ENCODE measurements at regions not wholly inside any gene's neighbourhood (a gene's known extent, or its start where the extent isn't known, plus 50 kb on each side); places are given as distances from the start of the nearest gene placed in this dataset.
"Not testable (repeated sequence)": the region's sequence is repeated elsewhere in the genome, so short reads cannot be mapped to it uniquely, and the experiment has no call there.

DNA sequence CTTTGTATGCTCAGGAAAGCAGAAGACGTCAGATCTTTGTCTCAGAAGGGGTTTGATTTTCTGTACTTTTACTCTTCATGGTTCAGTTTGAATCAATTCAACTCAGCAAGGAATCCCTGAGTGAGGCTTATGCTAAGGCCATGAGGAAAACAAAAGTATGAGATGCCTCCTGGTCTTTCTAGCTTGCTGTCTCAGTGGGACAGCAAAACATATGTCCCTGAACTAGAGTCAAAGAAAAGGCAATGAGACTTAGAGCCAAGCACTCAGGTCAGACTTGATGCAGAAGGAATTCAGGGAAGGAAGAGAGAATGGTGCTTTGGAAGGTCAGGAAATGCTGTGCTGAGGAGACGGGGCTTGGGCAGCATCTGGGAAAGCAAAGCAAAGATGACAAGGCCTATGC lies 236.2 kb upstream of the SFRP2 start:
- peaks cover 11% of the 10 kb centered on the region for H3K4me1 Mint-ChIP-seq (ENCODE audit: unreplicated experiment)
- H3K9me3 Mint-ChIP-seq (ENCODE audit: unreplicated experiment) = no peaks in the 10 kb centered on the region
- H3K27me3 Mint-ChIP-seq (ENCODE audit: unreplicated experiment) = no peaks in the 10 kb centered on the region
- H3K27ac Mint-ChIP-seq (ENCODE audit: unreplicated experiment) = no peak overlapping the region
- no peak for DNase-seq (ENCODE audit: low spot score)
- H3K4me3 Mint-ChIP-seq (ENCODE audit: unreplicated experiment) = no peak overlapping the region
- TF ChIP-seq, protein P1, sequence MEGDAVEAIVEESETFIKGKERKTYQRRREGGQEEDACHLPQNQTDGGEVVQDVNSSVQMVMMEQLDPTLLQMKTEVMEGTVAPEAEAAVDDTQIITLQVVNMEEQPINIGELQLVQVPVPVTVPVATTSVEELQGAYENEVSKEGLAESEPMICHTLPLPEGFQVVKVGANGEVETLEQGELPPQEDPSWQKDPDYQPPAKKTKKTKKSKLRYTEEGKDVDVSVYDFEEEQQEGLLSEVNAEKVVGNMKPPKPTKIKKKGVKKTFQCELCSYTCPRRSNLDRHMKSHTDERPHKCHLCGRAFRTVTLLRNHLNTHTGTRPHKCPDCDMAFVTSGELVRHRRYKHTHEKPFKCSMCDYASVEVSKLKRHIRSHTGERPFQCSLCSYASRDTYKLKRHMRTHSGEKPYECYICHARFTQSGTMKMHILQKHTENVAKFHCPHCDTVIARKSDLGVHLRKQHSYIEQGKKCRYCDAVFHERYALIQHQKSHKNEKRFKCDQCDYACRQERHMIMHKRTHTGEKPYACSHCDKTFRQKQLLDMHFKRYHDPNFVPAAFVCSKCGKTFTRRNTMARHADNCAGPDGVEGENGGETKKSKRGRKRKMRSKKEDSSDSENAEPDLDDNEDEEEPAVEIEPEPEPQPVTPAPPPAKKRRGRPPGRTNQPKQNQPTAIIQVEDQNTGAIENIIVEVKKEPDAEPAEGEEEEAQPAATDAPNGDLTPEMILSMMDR (IDR thresholded peaks at IDR 0.05; ENCODE audit: unreplicated experiment) = no peak
- H3K36me3 Mint-ChIP-seq (ENCODE audit: low read depth, unreplicated experiment) = no peaks in the 10 kb centered on the region

GRCh38 chr4:154024097-154024694 lies 235.3 kb upstream of the SFRP2 start:
- no peaks in the 10 kb centered on the region for H3K27me3 Mint-ChIP-seq (ENCODE audit: unreplicated experiment)
- DNase-seq (ENCODE audit: low spot score) = peak; percentile 36
- peaks cover 9% of the 10 kb centered on the region for H3K4me1 Mint-ChIP-seq (ENCODE audit: unreplicated experiment)
- no peaks in the 10 kb centered on the region for H3K9me3 Mint-ChIP-seq (ENCODE audit: unreplicated experiment)
- H3K27ac Mint-ChIP-seq (ENCODE audit: unreplicated experiment) = no peak overlapping the region
- no peaks in the 10 kb centered on the region for H3K36me3 Mint-ChIP-seq (ENCODE audit: low read depth, unreplicated experiment)
- TF ChIP-seq, protein P1 (IDR thresholded peaks at IDR 0.05; ENCODE audit: unreplicated experiment) = no peak
- H3K4me3 Mint-ChIP-seq (ENCODE audit: unreplicated experiment) = no peak overlapping the region

DNA sequence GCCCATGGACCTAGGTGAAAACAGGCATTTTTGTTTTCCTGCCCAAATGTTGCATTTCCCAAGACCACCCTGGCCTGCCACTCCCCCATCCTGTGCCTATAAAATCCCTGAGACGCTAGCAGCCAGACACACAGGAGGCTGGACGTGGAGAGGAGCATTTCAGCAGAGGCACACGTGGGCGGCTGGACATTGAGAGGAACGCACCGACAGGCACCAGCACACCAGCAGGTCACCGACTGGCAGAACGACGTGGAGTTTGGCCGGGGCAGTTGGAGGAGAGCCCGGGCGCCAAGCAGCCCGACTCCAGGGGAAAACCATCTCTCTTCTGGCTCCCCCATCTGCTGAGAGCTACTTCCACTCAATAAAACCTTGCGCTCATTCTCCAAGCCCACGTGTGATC lies 234.8 kb upstream of the SFRP2 start:
- not testable (repeated sequence) for H3K4me3 Mint-ChIP-seq (ENCODE audit: unreplicated experiment); H3K36me3 Mint-ChIP-seq (ENCODE audit: low read depth, unreplicated experiment); DNase-seq (ENCODE audit: low spot score); H3K9me3 Mint-ChIP-seq (ENCODE audit: unreplicated experiment); H3K27ac Mint-ChIP-seq (ENCODE audit: unreplicated experiment); H3K27me3 Mint-ChIP-seq (ENCODE audit: unreplicated experiment); H3K4me1 Mint-ChIP-seq (ENCODE audit: unreplicated experiment)

GRCh38 chr4:154019811-154020210 lies 230.9 kb upstream of the SFRP2 start:
- TF ChIP-seq, protein P1 (IDR thresholded peaks at IDR 0.05; ENCODE audit: unreplicated experiment) = no peak
- no peak for DNase-seq (ENCODE audit: low spot score)
- Mint-ChIP-seq H3K27ac (ENCODE audit: unreplicated experiment) (no peak overlapping the region), H3K27me3 (ENCODE audit: unreplicated experiment) (no peaks in the 10 kb centered on the region), H3K9me3 (ENCODE audit: unreplicated experiment) (no peaks in the 10 kb centered on the region), H3K4me1 (ENCODE audit: unreplicated experiment) (no peaks in the 10 kb centered on the region), H3K4me3 (ENCODE audit: unreplicated experiment) (no peak overlapping the region), H3K36me3 (ENCODE audit: low read depth, unreplicated experiment) (no peaks in the 10 kb centered on the region)

DNA sequence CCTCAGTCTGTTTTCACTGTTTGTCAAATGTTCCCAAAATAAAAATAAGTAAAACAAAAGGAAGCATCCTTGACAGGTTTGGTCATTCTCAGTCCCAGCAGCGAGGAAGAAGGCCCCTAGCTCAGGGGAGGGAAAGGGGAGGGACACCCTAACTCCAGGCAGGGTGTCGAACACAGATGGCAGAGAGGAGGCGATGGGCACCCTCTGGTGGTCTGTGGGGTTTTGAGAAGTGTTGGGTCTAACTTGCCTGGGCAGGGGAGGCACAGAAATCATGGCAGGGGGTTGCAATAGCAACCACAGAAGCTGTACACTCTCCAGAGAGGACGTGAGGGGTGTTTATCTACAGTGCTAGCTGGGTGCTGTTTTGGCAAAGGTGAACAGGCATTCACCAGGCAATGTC lies 229.8 kb upstream of the SFRP2 start:
- no peak overlapping the region for H3K4me3 Mint-ChIP-seq (ENCODE audit: unreplicated experiment)
- H3K4me1 Mint-ChIP-seq (ENCODE audit: unreplicated experiment) = no peaks in the 10 kb centered on the region
- H3K27me3 Mint-ChIP-seq (ENCODE audit: unreplicated experiment) = no peaks in the 10 kb centered on the region
- DNase-seq (ENCODE audit: low spot score) = peak; percentile 26
- H3K27ac Mint-ChIP-seq (ENCODE audit: unreplicated experiment) = no peak overlapping the region
- no peaks in the 10 kb centered on the region for H3K9me3 Mint-ChIP-seq (ENCODE audit: unreplicated experiment)
- H3K36me3 Mint-ChIP-seq (ENCODE audit: low read depth, unreplicated experiment) = no peaks in the 10 kb centered on the region
- TF ChIP-seq, protein P1 (IDR thresholded peaks at IDR 0.05; ENCODE audit: unreplicated experiment) = no peak
